Activated CD8-positive, alpha-beta memory T cell treated with anti-CD3 and anti-CD28 coated beads for 48 hours (primary cell): ENCODE measurements at regions not wholly inside any gene's neighbourhood (a gene's known extent, or its start where the extent isn't known, plus 50 kb on each side); places are given as distances from the start of the nearest gene placed in this dataset.

Source experiments
- DNase-seq, 3 experiments: peaks; one replicate each; pipeline ENCODE4 v3.0.0-alpha.2; 2020; ENCODE audit warnings: low read depth in 2 of 3, low spot score in 2 of 3

DNA sequence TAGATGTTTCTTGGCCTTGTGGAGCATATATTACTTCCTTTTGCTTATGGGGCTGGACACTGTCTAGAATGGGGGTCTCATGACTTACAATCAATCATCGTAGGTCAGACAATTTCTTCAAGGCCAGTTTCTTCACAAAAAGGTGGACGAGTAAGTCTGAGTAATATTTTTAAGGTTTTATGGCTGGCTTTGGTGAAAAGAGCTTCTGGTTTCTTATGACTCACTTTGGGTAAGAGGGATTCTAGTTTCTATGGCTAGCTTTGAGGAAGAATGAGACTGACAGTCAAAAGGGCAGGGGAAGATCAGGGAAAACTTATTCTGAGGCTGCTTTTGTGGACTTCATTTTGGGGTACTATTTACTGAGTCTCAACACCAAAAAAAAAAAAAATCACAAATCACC, 2067.2 kb upstream of the C9orf72 start:
- no peak for DNase-seq

DNA sequence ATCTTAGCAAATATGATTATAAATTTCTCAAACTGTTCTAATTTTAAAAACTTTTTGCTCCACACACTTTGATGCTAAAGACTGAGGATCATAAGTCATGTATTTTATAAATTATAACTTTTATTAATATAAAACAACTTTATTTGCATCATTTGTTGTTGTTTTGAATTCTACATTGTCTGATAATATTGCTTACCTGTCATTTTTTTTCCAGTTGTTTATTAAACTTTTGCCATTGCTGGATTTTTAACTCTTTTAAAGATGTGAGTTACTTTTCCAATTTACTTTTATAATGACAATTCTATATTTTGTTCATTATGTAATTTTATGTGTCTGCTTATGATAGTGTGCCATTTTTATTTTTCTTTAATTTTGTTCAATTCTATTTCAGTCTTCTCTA, 2071.2 kb upstream of the C9orf72 start:
- no peak for DNase-seq

DNA sequence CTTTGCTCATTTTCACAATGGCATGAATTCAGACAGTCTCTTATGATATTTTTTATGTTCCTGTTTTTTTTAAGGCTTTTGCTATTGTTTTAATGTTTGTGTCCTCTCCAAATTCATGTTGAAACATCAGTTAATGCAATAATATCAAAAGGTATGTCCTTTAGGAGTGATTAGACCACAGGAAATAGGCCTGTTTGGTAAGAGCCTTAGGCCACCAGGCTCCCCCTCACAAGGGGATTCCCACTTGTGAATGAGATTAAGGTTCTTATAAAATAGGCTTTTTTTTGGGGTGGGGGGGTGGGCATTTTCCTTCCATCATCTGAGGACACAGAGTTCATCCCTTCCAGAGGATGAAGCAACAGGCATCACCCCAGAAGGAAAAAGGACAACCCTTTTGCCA, 2074.2 kb upstream of the C9orf72 start:
- no peak for DNase-seq

- no peak for DNase-seq
Measured at GRCh38 chr9:29648132-29648531, 2074.9 kb upstream of the C9orf72 start.

GRCh38 chr9:29648601-29649000, 2075.3 kb upstream of the C9orf72 start:
- no peak for DNase-seq

DNA sequence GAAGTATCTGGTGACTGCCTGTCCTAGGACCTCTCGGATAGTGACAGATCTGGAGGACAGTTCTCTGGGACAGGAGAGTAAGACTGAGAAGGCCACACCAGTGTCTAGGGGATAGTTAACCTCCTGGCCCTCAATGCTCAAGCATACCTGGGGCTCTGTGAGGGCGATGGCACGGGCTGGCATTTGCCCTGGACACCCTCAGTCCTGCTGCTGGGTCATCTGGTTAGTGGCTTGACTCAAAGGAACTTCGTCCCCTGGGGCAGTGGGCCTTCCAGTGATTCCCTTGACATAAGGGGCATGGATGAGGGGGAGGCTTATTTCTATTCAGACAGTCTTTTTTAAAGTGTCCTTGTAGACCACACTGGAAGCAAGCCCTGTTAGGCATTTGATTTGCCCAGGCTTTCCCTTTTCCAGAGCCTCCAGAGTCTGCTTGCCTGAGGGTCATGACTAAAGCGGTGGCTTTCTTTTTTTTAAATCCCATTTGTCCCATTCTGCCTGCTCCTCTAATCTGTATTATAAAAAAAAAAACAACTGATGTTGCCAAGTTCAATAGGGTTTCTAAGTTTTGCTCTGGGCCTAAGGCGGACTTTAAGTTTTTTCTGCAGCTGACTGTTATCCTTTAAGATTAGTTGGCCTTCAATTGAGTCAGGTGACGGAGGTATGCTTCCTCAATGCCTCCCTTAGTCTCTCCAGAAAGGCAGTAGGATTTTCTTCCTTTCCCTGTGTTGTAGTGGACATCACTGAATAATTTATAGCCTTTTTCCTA, 2083.5 kb upstream of the C9orf72 start:
- no peak for DNase-seq

DNA sequence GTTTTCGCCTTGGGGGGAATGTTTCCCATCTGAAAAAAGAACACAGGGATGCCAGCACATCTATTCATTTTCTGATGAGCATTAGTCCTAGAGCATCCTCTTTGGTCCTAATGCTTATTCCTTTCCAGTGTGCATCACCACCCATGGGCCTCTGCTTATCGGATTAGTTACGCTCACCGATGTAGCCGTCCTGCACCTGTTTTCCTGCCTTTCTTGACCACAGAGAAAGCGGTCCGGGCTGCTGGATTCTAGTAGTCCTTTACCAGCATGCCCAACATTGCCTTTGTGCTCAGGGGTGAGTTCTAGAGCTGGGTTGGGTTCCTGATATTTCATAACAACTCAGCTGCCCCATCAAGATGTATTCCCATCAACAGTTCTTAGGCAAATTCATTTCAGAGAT, 2084.5 kb upstream of the C9orf72 start:
- DNase-seq = no peak

DNA sequence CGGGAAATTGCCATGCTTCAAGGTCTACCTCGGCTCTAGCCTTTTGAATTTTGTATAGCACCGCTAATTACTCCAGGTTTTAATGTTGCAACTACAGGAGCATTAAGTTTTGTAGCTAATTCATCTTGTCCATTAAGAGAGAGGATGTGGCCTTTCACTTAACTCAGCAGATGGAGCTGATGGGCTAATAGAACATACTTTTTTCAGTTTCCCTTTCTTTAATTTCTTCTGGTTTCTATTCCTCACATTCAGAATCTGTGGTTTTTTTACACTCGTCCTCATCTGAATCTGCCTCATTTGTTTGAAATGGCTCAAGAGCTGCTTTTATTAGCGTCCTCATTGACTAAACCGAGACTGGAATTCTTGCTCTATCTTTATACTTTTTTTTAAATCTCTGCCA, 2085.7 kb upstream of the C9orf72 start:
- DNase-seq = no peak

DNA sequence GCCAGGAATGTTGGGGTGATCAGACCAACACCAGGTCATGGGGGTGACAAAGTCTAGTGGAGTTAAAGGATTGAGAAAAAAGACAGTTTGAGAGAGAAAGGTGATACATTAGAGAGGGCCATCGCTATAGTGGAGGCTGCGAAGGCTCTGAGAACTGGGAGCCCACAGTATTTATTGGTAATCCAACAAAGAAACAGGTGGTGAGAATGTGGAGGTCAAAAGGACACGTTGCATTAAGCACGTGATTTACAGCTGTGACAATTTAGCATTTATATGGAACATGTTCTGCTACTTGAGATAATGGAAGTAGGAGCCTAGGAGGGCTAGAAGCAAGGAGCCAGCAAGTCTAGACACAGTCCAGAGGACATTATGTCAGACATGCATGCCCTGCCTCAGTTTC, 2086.5 kb upstream of the C9orf72 start:
- no peak for DNase-seq

DNA sequence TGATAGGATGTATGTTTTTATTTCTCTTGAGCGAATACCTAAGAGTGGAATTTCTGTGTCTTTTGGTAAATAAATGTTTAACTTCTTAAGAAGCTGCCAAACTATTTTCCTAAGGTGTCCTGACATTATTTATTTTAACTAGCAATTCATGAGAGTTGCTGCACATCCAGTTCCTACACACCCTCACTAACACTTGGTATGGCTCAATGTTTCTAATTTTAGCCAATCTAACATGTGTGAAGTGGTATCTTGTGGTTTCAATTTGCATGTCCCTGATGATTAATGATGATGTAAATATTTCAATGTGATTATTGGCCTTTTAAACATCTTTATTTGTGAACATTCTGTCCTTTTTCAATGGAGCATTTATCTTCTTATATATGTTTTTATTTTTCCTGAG, 2095.5 kb upstream of the C9orf72 start:
- DNase-seq = no peak

DNA sequence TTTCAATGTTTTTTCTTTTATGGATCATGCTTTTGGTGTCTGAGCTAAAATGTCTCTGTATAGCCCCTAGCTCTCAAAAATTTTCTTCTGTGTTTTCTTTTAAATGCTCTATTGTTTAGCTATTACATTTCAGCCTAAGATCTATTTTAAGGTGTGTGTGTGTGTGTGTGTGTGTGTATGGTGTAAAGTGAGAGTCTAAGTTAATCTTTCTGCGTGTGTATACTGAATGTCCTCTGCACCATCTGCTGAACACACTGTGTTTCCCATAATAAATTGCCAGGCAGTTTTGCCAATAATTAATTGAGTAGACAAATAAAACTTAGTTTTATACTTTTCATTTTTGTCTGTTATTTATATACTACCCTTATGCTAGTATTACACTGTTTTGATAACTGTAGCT, 2096.3 kb upstream of the C9orf72 start:
- no peak for DNase-seq

- DNase-seq = no peak
Measured at GRCh38 chr9:29685531-29685930, 2112.2 kb upstream of the C9orf72 start.

DNA sequence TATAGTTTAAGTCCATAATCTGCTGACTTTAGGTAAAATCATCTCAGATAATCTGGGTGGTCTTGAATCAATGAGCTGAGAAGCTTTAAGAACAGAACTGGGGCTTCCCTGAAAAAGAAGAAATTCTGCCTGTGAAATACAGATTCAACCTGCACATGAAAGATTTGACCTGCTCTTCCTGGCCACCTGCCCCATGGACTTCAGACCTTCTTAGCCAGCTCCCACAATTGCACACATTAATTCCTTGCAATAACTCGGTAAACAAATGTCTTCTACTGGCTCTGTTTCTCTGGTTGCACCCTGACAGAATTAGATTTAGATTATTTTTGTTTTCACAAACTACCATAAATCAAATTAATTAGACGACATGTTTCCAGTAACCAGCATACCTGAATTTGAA, 2117.9 kb upstream of the C9orf72 start:
- no peak for DNase-seq

DNA sequence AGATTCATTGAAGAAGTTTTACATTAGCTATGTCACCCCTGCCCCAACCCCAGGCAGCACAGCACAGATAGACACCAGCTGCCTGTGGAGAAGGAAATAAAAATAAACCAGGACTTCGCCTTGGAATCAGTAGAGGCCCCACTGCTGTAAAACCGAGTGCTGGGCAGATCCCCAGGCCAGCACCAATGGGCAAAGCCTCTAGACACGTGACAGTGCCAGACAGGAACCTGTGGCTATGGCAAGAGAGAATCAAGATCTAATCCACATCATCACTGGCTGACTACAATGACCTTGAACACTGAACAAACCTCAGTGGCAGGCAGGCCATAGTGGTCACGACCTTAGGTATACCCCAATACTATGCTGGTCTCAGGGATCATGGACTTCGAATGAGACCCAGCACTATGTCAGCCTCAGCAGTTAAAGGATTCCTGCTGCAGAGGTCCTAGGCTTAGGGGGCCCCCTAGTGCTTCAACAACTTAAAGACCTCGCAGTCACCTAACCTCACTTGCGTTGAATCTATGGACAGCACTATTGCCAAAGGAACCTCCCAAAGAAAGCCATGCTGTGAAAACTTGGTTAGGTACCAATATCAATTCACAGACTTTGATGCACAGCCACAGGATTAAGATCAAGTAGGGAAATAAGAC, 2118.6 kb upstream of the C9orf72 start:
- DNase-seq = no peak

DNA sequence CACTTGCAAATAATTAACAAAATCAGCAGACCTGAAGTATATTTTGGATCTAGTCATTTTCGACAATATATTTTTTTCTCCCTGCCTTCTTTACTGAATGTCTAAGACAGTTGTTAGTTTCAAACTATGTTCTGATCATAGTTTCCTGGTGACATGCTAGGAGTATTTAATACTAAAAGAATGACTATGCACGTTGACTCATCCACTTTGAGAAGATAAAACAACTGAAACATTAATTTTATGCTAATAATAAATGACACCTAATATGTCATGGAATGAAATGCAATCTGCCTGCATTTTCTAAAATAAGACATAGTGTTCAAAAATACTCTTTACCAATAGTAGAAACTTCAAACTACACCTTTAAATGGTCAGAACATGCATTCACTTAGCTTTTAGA, 2123.7 kb upstream of the C9orf72 start:
- DNase-seq = no peak

DNA sequence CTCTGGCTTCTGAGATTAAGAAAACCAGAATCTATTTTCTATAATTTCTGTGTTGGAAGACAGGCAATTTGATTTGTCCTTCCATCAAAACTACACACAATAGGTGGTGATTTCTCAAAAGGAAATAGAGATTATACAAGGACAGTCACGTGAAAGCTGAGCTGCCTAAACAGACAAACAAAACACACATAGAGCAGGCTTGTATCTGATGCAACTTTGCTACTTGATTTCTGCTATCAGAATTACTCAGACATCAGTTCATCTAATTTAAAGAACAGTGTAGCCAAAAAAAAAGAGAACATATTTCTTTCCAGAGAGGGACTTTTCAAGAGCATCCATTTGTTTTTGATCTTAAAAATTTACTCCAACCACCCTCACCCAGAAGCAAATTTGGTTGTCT, 2128.3 kb upstream of the C9orf72 start:
- no peak for DNase-seq

GRCh38 chr9:29701971-29702370, 2128.7 kb upstream of the C9orf72 start:
- no peak for DNase-seq

DNA sequence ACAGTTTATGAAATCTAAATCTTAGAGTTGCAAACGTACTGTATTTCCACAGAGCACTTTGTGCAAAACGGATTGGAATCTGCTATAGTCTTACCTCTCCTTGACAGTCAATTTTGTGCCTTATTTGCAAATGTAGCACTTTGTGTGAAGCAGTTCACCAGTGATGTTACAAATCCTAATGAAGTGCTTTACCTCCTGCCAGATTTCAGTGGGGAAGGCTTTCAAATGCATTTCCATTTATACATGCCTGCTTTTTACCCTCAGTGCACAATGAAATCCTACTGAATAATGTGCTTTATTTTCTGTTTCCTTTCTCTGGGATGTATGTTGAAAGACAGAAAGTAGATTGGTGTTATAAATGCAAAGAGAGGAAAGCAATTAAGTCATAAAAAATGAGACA, 2141.6 kb upstream of the C9orf72 start:
- no peak for DNase-seq

DNA sequence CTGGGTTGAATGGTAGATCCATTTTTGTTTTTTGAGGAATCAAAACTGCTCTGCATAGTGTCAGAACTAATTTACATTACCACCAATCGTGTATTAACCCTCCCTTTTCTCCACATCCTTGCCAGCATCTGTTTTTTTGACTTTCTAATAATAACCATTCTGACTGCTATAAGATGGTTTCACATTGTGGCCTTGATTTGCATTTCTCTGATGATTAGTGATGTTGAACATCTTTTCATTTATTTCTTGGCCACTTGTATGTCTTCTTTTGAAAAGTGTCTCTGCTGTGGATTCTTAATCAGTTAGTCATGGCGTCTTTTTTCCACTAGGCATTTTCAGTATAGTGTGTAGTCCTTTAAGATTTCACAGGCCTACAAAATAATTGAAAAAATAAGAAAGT, 2144.3 kb upstream of the C9orf72 start:
- no peak for DNase-seq

DNA sequence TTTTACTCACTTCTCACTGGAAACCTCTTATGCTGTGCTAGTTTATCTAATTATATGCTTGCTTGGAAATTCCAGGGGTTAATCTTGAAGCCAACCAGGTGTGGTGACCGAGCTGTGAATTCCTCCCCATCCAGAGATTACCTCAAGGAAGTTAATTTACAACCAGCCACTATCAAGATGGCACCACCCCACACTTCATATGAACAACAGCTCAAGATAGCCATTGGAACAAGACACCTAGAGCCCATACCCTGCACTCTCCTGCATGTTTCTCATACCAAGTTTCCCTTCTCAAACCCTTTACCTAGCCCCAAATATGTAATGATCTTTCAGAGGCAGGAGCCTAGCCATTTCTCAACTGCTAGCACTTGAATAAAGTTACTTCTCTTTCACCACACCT, 2156.9 kb upstream of the C9orf72 start:
- DNase-seq = no peak

- DNase-seq = no peak
Measured at GRCh38 chr9:29740518-29740917, 2167.2 kb upstream of the C9orf72 start.

DNA sequence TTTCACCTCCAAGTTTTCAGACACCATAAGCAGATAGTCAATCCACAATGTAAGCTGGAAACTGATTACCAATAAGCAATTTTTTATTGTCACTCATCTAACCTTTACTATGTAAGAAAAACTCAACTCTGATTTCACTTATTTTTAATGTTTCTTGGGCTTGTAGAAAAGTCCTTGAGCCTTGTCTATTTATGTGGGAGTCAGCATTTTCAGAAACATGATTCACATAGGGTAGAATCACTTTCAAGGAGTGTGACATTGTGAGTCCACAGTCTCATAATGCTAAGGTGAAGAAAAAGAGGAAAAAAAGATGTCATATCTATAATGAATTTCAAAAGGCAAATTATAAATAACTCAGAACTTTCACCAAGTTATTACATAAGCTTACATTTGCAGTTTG, 2167.9 kb upstream of the C9orf72 start:
- no peak for DNase-seq

DNA sequence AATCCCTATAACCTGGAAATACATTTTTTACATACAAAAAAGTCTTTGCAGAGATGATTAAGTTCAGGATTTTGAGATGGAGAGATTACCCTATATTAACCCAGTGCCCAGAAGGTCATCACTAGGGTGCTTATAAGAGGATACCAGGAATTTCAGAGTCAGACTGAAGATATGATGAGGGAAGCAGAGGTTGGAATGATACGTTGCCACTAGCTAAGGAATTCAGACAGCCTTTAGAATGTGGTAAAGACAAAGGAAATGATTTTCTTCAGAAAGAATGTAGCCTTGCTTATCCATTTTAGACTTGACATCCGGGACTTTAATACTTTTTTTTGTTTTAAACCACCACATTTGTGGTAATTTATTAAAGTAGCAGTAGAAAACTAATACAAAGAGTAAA, 2176.8 kb upstream of the C9orf72 start:
- no peak for DNase-seq
